PC-9 (cell line): ENCODE measurements at regions not wholly inside any gene's neighbourhood (a gene's known extent, or its start where the extent isn't known, plus 50 kb on each side); places are given as distances from the start of the nearest gene placed in this dataset.

Experiments used
- EZH2 ChIP-seq: fragments of 200-600 bp; sonication (generic); IDR thresholded peaks from 2 replicates; pipeline ENCODE4 v1.8.0; 2017; ENCODE audit warnings: antibody characterized with exemption, low read depth
- TF ChIP-seq, protein P1 (sequence below): fragments of 200-600 bp; sonication (generic); conservative IDR thresholded peaks from 2 replicates; pipeline ENCODE4 v1.6.1; 2017; ENCODE audit warnings: mixed run types, antibody characterized with exemption, mild to moderate bottlenecking, moderate library complexity

DNA sequence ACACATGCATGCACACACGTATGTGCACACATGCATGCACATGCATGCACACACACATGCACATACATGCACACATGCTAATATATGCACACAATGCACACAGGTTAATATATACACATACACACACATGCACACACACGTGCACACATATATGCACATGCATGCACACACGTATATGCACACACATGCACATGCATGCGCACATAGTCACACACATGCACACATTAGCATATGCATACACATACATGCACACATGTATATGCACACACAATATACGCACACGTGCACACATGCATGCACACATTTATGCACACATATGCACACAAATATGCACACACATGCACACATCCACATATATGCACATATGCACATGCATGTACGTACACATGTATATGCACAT is 506.8 kb downstream of the MATN1 start:
- TF ChIP-seq, protein P1, sequence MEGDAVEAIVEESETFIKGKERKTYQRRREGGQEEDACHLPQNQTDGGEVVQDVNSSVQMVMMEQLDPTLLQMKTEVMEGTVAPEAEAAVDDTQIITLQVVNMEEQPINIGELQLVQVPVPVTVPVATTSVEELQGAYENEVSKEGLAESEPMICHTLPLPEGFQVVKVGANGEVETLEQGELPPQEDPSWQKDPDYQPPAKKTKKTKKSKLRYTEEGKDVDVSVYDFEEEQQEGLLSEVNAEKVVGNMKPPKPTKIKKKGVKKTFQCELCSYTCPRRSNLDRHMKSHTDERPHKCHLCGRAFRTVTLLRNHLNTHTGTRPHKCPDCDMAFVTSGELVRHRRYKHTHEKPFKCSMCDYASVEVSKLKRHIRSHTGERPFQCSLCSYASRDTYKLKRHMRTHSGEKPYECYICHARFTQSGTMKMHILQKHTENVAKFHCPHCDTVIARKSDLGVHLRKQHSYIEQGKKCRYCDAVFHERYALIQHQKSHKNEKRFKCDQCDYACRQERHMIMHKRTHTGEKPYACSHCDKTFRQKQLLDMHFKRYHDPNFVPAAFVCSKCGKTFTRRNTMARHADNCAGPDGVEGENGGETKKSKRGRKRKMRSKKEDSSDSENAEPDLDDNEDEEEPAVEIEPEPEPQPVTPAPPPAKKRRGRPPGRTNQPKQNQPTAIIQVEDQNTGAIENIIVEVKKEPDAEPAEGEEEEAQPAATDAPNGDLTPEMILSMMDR, result no peak
- TF ChIP-seq EZH2, result no peak
